ENCODE measurements at regions not wholly inside any gene's neighbourhood (a gene's known extent, or its start where the extent isn't known, plus 50 kb on each side); places are given as distances from the start of the nearest gene placed in this dataset.

GRCh38 chr20:6838181-6838826 lies 70.8 kb downstream of the BMP2 start:
- no peaks in the 10 kb centered on the region for H3K36me3 ChIP-seq
- ATAC-seq (no peak), DNase-seq (no peak)
- no peaks in the 10 kb centered on the region for H3K4me1 ChIP-seq
- no peak overlapping the region for H3K4me3 ChIP-seq
- intact Hi-C loops (cut with DNase I), result no loop called here
- no peaks in the 10 kb centered on the region for H3K9me3 ChIP-seq
- no peaks in the 10 kb centered on the region for H3K27me3 ChIP-seq
- no peak overlapping the region for H3K27ac ChIP-seq
- TF ChIP-seq, protein P1, sequence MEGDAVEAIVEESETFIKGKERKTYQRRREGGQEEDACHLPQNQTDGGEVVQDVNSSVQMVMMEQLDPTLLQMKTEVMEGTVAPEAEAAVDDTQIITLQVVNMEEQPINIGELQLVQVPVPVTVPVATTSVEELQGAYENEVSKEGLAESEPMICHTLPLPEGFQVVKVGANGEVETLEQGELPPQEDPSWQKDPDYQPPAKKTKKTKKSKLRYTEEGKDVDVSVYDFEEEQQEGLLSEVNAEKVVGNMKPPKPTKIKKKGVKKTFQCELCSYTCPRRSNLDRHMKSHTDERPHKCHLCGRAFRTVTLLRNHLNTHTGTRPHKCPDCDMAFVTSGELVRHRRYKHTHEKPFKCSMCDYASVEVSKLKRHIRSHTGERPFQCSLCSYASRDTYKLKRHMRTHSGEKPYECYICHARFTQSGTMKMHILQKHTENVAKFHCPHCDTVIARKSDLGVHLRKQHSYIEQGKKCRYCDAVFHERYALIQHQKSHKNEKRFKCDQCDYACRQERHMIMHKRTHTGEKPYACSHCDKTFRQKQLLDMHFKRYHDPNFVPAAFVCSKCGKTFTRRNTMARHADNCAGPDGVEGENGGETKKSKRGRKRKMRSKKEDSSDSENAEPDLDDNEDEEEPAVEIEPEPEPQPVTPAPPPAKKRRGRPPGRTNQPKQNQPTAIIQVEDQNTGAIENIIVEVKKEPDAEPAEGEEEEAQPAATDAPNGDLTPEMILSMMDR (IDR thresholded peaks at IDR 0.05), result no peak

DNA sequence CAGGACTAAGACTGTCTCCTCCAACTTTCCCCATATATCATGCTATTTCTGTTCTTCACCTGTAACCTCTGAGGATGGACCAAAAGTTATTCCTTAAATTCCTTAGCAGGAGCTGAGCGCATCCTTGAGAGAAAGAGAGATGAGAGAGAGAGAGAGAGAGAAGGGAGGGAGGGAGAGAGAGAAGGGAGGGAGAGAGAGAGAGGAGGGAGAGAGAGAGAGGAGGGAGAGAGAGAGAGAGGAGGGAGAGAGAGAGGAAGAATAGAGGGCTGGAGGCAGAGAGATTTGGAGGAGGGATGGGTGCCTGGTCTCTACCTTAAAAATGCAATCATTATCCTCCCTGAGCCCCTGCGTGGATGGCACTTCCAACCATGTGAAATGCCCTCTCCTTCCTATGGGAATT lies 73.6 kb downstream of the BMP2 start:
- H3K27ac ChIP-seq, result no peak overlapping the region
- ATAC-seq, result no peak
- TF ChIP-seq, protein P1 (IDR thresholded peaks at IDR 0.05), result no peak
- H3K4me3 ChIP-seq, result no peak overlapping the region
- no peak for DNase-seq
- H3K4me1 ChIP-seq, result no peaks in the 10 kb centered on the region
- no peaks in the 10 kb centered on the region for H3K9me3 ChIP-seq
- no peaks in the 10 kb centered on the region for H3K36me3 ChIP-seq
- intact Hi-C loops (cut with DNase I), result no loop called here
- H3K27me3 ChIP-seq, result no peaks in the 10 kb centered on the region

GRCh38 chr20:6845141-6845540 lies 77.7 kb downstream of the BMP2 start:
- ATAC-seq, result no peak
- Histone ChIP-seq H3K9me3 (no peaks in the 10 kb centered on the region), H3K4me1 (no peaks in the 10 kb centered on the region), H3K27me3 (no peaks in the 10 kb centered on the region), H3K4me3 (no peak overlapping the region), H3K27ac (no peak overlapping the region), H3K36me3 (no peaks in the 10 kb centered on the region)
- TF ChIP-seq, protein P1 (IDR thresholded peaks at IDR 0.05), result no peak
- no peak for DNase-seq
- intact Hi-C loops (cut with DNase I), result no loop called here

GRCh38 chr20:6848041-6848440 lies 80.6 kb downstream of the BMP2 start:
- Histone ChIP-seq H3K4me3 (no peak overlapping the region), H3K9me3 (no peaks in the 10 kb centered on the region), H3K27me3 (no peaks in the 10 kb centered on the region), H3K27ac (no peak overlapping the region), H3K36me3 (no peaks in the 10 kb centered on the region), H3K4me1 (no peaks in the 10 kb centered on the region)
- DNase-seq (no peak), ATAC-seq (no peak)
- TF ChIP-seq, protein P1 (IDR thresholded peaks at IDR 0.05), result no peak
- intact Hi-C loops (cut with DNase I), result no loop called here

DNA sequence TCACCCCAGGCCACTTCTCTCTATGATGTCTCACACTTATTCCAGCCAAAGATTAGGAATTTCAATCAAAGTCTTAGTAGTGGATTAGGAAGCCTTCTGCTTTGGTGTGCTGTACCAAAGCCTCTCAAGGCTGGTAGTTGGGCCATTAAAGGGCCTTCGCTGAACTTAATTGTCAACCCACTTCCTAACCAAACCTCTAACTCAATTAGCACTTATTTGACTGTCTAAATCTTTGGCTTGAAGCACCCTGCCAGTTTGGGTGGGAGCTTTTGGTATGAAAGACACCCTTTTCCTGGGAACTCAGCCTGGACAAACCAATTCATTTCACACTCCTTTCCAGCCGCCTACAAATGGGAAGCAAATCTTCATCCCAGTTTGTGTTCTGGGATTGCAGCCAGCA lies 81.5 kb downstream of the BMP2 start:
- TF ChIP-seq, protein P1 (IDR thresholded peaks at IDR 0.05), result no peak
- ATAC-seq (no peak), DNase-seq (no peak)
- Histone ChIP-seq H3K4me1 (no peaks in the 10 kb centered on the region), H3K27ac (no peak overlapping the region), H3K9me3 (no peaks in the 10 kb centered on the region), H3K36me3 (no peaks in the 10 kb centered on the region), H3K4me3 (no peak overlapping the region), H3K27me3 (no peaks in the 10 kb centered on the region)
- intact Hi-C loops (cut with DNase I), result no loop called here
